OCI-LY1 (cell line): ENCODE measurements at regions not wholly inside any gene's neighbourhood (a gene's known extent, or its start where the extent isn't known, plus 50 kb on each side); places are given as distances from the start of the nearest gene placed in this dataset.

ENCODE experiments used
- EZH2 ChIP-seq: fragments of 200-600 bp; sonication (generic), shearing (Covaris generic); IDR thresholded peaks from 2 replicates; pipeline ENCODE4 v1.8.0; 2017; ENCODE audit warnings: borderline replicate concordance, mixed run types, mild to moderate bottlenecking, antibody characterized with exemption, low read length, moderate library complexity, mixed read lengths
- TF ChIP-seq, protein P1 (sequence below): fragments of 200-600 bp; sonication (generic), shearing (Covaris generic); IDR thresholded peaks from 2 replicates; pipeline ENCODE4 v1.5.1; 2017; ENCODE audit warnings: mild to moderate bottlenecking, antibody characterized with exemption, low read length, moderate library complexity, mixed read lengths

DNA sequence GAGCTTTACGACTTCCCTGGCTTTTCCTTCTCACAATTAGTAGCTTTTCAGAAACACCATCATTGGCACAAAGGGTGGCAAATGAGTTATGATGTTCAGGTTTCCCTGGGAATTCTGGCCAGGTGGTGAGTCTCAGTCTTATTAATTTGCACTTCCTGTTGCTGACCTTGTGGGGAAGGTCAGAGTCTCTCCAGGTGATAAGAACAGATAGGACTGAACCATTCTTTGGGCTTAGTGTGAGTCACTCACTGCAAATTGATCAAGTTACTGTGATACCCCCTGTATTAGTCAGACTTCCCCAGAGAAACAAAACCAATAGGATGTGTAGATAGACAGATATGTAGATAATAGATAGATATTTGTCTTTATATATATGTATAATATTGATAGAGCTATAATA lies 53.8 kb upstream of the RANBP3L start:
- TF ChIP-seq, protein P1, sequence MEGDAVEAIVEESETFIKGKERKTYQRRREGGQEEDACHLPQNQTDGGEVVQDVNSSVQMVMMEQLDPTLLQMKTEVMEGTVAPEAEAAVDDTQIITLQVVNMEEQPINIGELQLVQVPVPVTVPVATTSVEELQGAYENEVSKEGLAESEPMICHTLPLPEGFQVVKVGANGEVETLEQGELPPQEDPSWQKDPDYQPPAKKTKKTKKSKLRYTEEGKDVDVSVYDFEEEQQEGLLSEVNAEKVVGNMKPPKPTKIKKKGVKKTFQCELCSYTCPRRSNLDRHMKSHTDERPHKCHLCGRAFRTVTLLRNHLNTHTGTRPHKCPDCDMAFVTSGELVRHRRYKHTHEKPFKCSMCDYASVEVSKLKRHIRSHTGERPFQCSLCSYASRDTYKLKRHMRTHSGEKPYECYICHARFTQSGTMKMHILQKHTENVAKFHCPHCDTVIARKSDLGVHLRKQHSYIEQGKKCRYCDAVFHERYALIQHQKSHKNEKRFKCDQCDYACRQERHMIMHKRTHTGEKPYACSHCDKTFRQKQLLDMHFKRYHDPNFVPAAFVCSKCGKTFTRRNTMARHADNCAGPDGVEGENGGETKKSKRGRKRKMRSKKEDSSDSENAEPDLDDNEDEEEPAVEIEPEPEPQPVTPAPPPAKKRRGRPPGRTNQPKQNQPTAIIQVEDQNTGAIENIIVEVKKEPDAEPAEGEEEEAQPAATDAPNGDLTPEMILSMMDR = no peak
- TF ChIP-seq EZH2 = no peak
